ENCODE measurements at regions not wholly inside any gene's neighbourhood (a gene's known extent, or its start where the extent isn't known, plus 50 kb on each side); places are given as distances from the start of the nearest gene placed in this dataset.

- no peak for TF ChIP-seq CTCF (IDR thresholded peaks at IDR 0.05; ENCODE audit: low read depth, low read length, missing control alignments)
- DNase-seq (ENCODE audit: extremely low read depth, low read depth), result no peak
- H3K4me3 ChIP-seq (replicated peaks; ENCODE audit: low read depth, low read length), result no peak overlapping the region
Observed at GRCh38 chr2:128605931-128606330, 287.3 kb upstream of the HS6ST1 start.

- TF ChIP-seq CTCF (IDR thresholded peaks at IDR 0.05; ENCODE audit: low read depth, low read length, missing control alignments), result no peak
- no peak overlapping the region for H3K4me3 ChIP-seq (replicated peaks; ENCODE audit: low read depth, low read length)
Observed at GRCh38 chr2:128606837-128607236, 288.2 kb upstream of the HS6ST1 start.

DNA sequence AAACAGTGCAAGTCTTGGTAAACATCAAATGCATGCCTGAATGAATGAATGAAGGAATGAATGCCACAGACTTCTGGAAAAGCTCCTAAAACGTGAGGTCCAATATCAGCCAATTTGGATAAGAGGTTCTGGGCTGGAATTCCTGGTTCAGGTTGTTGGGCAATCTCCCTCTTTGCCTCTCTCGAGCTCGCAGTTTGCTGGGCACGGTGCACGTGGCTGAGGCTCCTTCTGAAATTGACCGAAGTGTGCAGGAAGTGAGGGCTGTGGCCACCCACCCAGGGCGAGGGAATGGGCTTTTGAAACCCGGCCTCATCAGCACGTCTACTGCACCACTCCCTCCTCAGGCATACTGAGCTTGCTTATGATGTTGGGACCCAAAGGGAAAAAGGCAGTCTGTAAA is 288.8 kb upstream of the HS6ST1 start:
- H3K4me3 ChIP-seq (replicated peaks; ENCODE audit: low read depth, low read length), result no peak overlapping the region
- no peak for TF ChIP-seq CTCF (IDR thresholded peaks at IDR 0.05; ENCODE audit: low read depth, low read length, missing control alignments)
- DNase-seq (ENCODE audit: extremely low read depth, low read depth), result no peak

More at GRCh38 chr2:128606837-128607236, 288.2 kb upstream of the HS6ST1 start:
- no peak for DNase-seq (ENCODE audit: extremely low read depth, low read depth)

DNA sequence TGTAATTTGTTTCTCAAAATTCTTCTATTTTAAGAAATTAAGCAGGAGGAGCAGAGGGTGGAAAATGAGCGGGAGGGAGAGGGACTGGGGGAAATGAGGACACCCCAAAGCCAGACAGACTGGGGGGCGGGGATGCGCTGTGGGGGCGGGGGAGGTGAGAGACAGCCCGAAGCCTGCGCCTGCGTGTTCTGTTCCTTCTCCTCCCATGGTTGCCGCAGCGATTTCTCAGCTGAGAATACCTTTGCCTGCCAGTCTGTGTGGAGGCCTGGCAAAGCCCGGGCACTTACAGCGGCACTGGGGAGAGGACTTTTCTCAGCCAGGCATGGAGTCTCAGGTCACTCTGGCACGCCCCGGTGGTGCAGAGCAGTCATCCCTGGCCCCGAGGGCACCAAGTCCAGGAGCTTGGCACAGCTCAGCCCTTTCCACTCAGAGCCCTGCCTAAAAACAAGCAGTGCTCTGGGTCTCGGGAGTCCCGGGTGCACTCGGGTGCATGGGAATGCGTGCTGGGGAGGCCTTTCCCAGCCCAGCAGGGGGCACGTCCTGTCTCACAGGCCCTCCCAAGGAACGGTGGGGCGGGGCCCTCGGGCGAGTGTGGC is 289.3 kb upstream of the HS6ST1 start:
- no peak overlapping the region for H3K4me3 ChIP-seq (replicated peaks; ENCODE audit: low read depth, low read length)
- TF ChIP-seq CTCF (IDR thresholded peaks at IDR 0.05; ENCODE audit: low read depth, low read length, missing control alignments), result no peak
- DNase-seq (ENCODE audit: extremely low read depth, low read depth), result no peak

GRCh38 chr2:128608921-128609880 is 290.5 kb upstream of the HS6ST1 start:
- DNase-seq (ENCODE audit: extremely low read depth, low read depth), result no peak
- H3K4me3 ChIP-seq (replicated peaks; ENCODE audit: low read depth, low read length), result no peak overlapping the region
- no peak for TF ChIP-seq CTCF (IDR thresholded peaks at IDR 0.05; ENCODE audit: low read depth, low read length, missing control alignments)

DNA sequence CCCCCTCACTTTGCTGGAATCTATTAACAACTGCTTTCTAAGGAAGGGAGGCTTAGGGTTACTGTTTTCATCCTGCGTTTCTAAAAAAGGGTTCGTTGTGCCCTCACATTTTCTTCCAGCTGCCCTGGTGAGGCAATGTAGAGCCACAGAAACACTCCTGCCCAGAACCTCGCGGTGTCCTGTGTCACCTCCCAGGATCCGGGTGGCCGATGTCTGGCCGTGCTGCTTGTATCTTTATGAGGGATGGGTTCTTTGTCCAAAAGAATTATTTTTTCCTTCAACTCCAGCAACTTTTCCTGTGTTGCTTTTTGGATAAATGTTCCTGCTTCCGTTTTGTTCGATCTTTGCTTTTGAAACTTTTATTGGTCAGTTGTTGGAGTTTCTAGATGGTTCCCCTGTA is 291.8 kb upstream of the HS6ST1 start:
- DNase-seq (ENCODE audit: extremely low read depth, low read depth), result no peak
- no peak for TF ChIP-seq CTCF (IDR thresholded peaks at IDR 0.05; ENCODE audit: low read depth, low read length, missing control alignments)
- no peak overlapping the region for H3K4me3 ChIP-seq (replicated peaks; ENCODE audit: low read depth, low read length)
